Vagina (tissue), 2 donors: ENCODE measurements at regions not wholly inside any gene's neighbourhood (a gene's known extent, or its start where the extent isn't known, plus 50 kb on each side); places are given as distances from the start of the nearest gene placed in this dataset.

Experiments
- DNase-seq, 2 donors: peaks; one replicate each; pipeline ENCODE4 v3.0.0-alpha.2; 2017; ENCODE audit errors: extremely low spot score in 2 of 2
- H3K27ac ChIP-seq: fragments of 200-600 bp; sonication (generic); one replicate; pipeline ENCODE4 v1.5.1; 2019
- H3K27me3 ChIP-seq: fragments of 200-600 bp; sonication (generic); one replicate; pipeline ENCODE4 v1.5.1; 2019
- H3K36me3 ChIP-seq, 2 donors: fragments of 200-600 bp; sonication (generic); one replicate each; pipeline ENCODE4 v1.5.1; 2017 to 2019
- H3K4me1 ChIP-seq: fragments of 200-600 bp; sonication (generic); one replicate; pipeline ENCODE4 v1.5.1; 2019
- H3K4me3 ChIP-seq, 2 donors: fragments of 200-600 bp; sonication (generic); 1 replicate in 1 of 2; 2 replicates in 1 of 2; pipeline ENCODE4 v1.5.1; 2016 to 2019
- H3K9me3 ChIP-seq: fragments of 200-600 bp; sonication (generic); one replicate; pipeline ENCODE4 v1.5.1; 2019
- POLR2A ChIP-seq, 2 donors: fragments of 450-650 bp; IDR thresholded peaks; one replicate each; pipeline ENCODE4 v1.6.1; 2017; ENCODE audit warnings: antibody characterized with exemption in 2 of 2, mild to moderate bottlenecking in 2 of 2, moderate library complexity in 2 of 2
- POLR2AphosphoS5 ChIP-seq, 2 donors: sonication (generic); formaldehyde crosslinking; IDR thresholded peaks; one replicate each; pipeline ENCODE4 v1.9.0; 2017; ENCODE audit warnings: antibody characterized with exemption in 2 of 2, mild to moderate bottlenecking in 2 of 2, low read depth in 1 of 2; ENCODE audit not compliant: insufficient read depth in 1 of 2
- intact Hi-C: fragments of 100-400 bp; cut with DNase I; formaldehyde crosslinking; loops from one replicate; pipeline ENCODE4 v1.15.1; 2023
- TF ChIP-seq, protein P1 (sequence below), 3 experiments: fragments of 450-650 bp in 2 of 3; fragments of 200-600 bp in 1 of 3; sonication (generic) in 1 of 3; IDR thresholded peaks; one replicate each; pipeline ENCODE4 v1.5.1; 2017 to 2019; ENCODE audit warnings: antibody characterized with exemption in 3 of 3, mild to moderate bottlenecking in 2 of 3, moderate library complexity in 2 of 3

GRCh38 chr2:83596592-83597282 is 862.3 kb downstream of the SUCLG1 start:
- DNase-seq = no peak
- Histone ChIP-seq H3K9me3 (no peaks in the 10 kb centered on the region), H3K36me3 (no peaks in the 10 kb centered on the region), H3K27ac (no peak overlapping the region), H3K27me3 (no peaks in the 10 kb centered on the region), H3K4me1 (no peaks in the 10 kb centered on the region), H3K4me3 (no peak overlapping the region)
- TF ChIP-seq, protein P1, sequence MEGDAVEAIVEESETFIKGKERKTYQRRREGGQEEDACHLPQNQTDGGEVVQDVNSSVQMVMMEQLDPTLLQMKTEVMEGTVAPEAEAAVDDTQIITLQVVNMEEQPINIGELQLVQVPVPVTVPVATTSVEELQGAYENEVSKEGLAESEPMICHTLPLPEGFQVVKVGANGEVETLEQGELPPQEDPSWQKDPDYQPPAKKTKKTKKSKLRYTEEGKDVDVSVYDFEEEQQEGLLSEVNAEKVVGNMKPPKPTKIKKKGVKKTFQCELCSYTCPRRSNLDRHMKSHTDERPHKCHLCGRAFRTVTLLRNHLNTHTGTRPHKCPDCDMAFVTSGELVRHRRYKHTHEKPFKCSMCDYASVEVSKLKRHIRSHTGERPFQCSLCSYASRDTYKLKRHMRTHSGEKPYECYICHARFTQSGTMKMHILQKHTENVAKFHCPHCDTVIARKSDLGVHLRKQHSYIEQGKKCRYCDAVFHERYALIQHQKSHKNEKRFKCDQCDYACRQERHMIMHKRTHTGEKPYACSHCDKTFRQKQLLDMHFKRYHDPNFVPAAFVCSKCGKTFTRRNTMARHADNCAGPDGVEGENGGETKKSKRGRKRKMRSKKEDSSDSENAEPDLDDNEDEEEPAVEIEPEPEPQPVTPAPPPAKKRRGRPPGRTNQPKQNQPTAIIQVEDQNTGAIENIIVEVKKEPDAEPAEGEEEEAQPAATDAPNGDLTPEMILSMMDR (IDR thresholded peaks at IDR 0.05) = no peak
- TF ChIP-seq POLR2A (IDR thresholded peaks at IDR 0.05) (no peak), POLR2AphosphoS5 (IDR thresholded peaks at IDR 0.05; ENCODE audit: insufficient read depth in 1 of 2, low read depth in 1 of 2) (no peak)
- intact Hi-C loops = no loop called here

DNA sequence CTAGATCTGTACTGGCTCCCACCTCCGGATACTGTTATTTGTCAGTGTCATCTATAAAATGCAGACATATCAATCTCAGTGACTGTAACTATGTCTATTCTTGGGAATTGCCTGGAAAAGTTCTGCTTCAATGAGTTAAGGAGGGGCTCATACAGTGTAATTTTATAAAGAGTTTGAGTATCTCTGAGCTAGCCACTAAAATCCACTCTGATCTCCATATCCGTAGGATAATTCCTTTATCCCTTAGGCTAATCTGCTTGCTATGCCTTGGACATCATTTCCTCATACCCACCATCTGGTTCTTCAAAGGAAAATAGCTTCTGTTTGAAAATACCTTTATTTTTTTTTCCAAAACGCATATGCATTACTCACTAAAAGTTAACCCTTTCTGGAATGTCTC is 863.2 kb downstream of the SUCLG1 start:
- H3K36me3 ChIP-seq = no peaks in the 10 kb centered on the region
- no peak for TF ChIP-seq POLR2A (IDR thresholded peaks at IDR 0.05)
- DNase-seq = no peak
- no peaks in the 10 kb centered on the region for H3K27me3 ChIP-seq
- intact Hi-C loops = no loop called here
- no peaks in the 10 kb centered on the region for H3K9me3 ChIP-seq
- no peaks in the 10 kb centered on the region for H3K4me1 ChIP-seq
- H3K27ac ChIP-seq = no peak overlapping the region
- H3K4me3 ChIP-seq = no peak overlapping the region

DNA sequence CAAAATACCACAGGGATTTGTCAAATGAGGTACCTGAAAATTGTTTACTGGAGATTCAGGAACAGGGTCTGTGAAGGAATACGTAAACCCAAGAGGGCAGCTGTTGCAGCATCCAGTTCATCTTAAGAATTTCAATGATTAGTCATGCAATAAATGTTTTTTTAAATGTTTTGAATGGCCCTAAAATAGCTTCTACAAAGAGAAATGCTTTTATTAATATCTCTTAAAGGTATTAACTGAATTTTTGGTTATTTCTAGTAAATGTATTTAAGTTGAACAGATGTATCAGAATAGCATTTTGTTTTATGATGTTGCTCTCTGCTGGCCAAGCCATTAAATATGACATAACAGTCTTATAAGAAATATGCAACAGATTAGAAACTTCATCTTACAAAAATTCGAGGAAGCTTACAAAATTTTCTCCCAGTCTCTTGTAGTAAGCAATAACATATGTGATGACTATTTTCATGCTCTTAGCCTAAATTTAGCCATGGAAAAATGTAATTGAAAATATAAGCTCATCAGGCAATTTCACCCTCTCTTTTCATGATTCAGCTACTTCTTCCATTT is 863.9 kb downstream of the SUCLG1 start:
- TF ChIP-seq POLR2A (IDR thresholded peaks at IDR 0.05) = no peak
- TF ChIP-seq, protein P1 (IDR thresholded peaks at IDR 0.05) = no peak
- no peak for TF ChIP-seq POLR2AphosphoS5 (IDR thresholded peaks at IDR 0.05; ENCODE audit: insufficient read depth in 1 of 2, low read depth in 1 of 2)
- H3K4me3 ChIP-seq = no peak overlapping the region
- H3K36me3 ChIP-seq = no peaks in the 10 kb centered on the region
- no peak for DNase-seq
- no peaks in the 10 kb centered on the region for H3K9me3 ChIP-seq
- intact Hi-C loops = no loop called here
- H3K27me3 ChIP-seq = no peaks in the 10 kb centered on the region
- H3K4me1 ChIP-seq = no peaks in the 10 kb centered on the region
- no peak overlapping the region for H3K27ac ChIP-seq

- TF ChIP-seq POLR2A (IDR thresholded peaks at IDR 0.05) (no peak), POLR2AphosphoS5 (IDR thresholded peaks at IDR 0.05; ENCODE audit: insufficient read depth in 1 of 2, low read depth in 1 of 2) (no peak)
- TF ChIP-seq, protein P1 (IDR thresholded peaks at IDR 0.05) = no peak
- H3K36me3 ChIP-seq = no peaks in the 10 kb centered on the region
- no peaks in the 10 kb centered on the region for H3K9me3 ChIP-seq
- no peak overlapping the region for H3K4me3 ChIP-seq
- intact Hi-C loops = no loop called here
- DNase-seq = no peak
- H3K27ac ChIP-seq = no peak overlapping the region
- no peaks in the 10 kb centered on the region for H3K4me1 ChIP-seq
- H3K27me3 ChIP-seq = no peaks in the 10 kb centered on the region
These were observed 864.6 kb downstream of the SUCLG1 start for GRCh38 chr2:83594241-83595120.

DNA sequence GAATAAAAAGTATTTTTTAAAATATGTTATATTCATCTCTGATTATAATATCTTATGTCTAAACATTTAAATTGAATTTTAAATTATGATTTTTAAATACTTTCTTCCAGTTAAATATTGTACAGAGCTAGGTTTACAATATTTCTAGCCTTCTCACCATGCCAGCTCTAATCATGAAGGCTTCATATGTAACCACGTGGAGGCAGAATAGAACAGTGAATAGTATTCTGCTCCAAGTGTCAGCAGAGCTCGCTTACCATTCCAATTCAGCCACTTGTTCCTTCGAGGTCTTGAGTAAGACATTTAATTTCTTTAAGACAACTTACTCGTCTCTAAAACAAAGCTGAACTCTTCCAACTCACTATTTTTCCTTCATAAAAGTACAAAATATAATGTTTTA is 871.8 kb downstream of the SUCLG1 start:
- no peak overlapping the region for H3K27ac ChIP-seq
- no peaks in the 10 kb centered on the region for H3K27me3 ChIP-seq
- no peak for TF ChIP-seq POLR2AphosphoS5 (IDR thresholded peaks at IDR 0.05; ENCODE audit: insufficient read depth in 1 of 2, low read depth in 1 of 2)
- TF ChIP-seq POLR2A (IDR thresholded peaks at IDR 0.05) = no peak
- TF ChIP-seq, protein P1 (IDR thresholded peaks at IDR 0.05) = no peak
- H3K4me3 ChIP-seq = no peak overlapping the region
- no peaks in the 10 kb centered on the region for H3K9me3 ChIP-seq
- no peak for DNase-seq
- intact Hi-C loops = no loop called here
- H3K36me3 ChIP-seq = no peaks in the 10 kb centered on the region
- H3K4me1 ChIP-seq = no peaks in the 10 kb centered on the region
